Endothelial cell (in vitro differentiated cells): ENCODE measurements at regions not wholly inside any gene's neighbourhood (a gene's known extent, or its start where the extent isn't known, plus 50 kb on each side); places are given as distances from the start of the nearest gene placed in this dataset.

ENCODE experiments used
- DNase-seq: peaks from one replicate; pipeline ENCODE4 v3.0.0; 2021; ENCODE audit warnings: low spot score
- H3K27ac Mint-ChIP-seq: one replicate; pipeline ENCODE4 v1.8.0; 2021; ENCODE audit warnings: mixed read lengths, inconsistent platforms; ENCODE audit not compliant: unreplicated experiment
- H3K27me3 Mint-ChIP-seq: one replicate; pipeline ENCODE4 v1.8.0; 2021; ENCODE audit warnings: mild to moderate bottlenecking, moderate library complexity, mixed read lengths, inconsistent platforms; ENCODE audit not compliant: unreplicated experiment
- H3K36me3 Mint-ChIP-seq: one replicate; pipeline ENCODE4 v1.8.0; 2021; ENCODE audit warnings: mild to moderate bottlenecking, low read depth, mixed read lengths, inconsistent platforms; ENCODE audit not compliant: unreplicated experiment
- H3K4me1 Mint-ChIP-seq: one replicate; pipeline ENCODE4 v1.8.0; 2021; ENCODE audit warnings: mild to moderate bottlenecking, mixed read lengths, inconsistent platforms; ENCODE audit not compliant: unreplicated experiment
- H3K4me3 Mint-ChIP-seq: one replicate; pipeline ENCODE4 v1.8.0; 2021; ENCODE audit warnings: mild to moderate bottlenecking, mixed read lengths, inconsistent platforms; ENCODE audit not compliant: unreplicated experiment
- H3K9me3 Mint-ChIP-seq: one replicate; pipeline ENCODE4 v1.8.0; 2021; ENCODE audit warnings: mixed read lengths, inconsistent platforms; ENCODE audit not compliant: unreplicated experiment
- TF ChIP-seq, protein P1 (sequence below): fragments of 200-600 bp; sonication (generic); IDR thresholded peaks from one replicate; pipeline ENCODE4 v1.5.0; 2021; ENCODE audit warnings: antibody characterized with exemption; ENCODE audit not compliant: unreplicated experiment

DNA sequence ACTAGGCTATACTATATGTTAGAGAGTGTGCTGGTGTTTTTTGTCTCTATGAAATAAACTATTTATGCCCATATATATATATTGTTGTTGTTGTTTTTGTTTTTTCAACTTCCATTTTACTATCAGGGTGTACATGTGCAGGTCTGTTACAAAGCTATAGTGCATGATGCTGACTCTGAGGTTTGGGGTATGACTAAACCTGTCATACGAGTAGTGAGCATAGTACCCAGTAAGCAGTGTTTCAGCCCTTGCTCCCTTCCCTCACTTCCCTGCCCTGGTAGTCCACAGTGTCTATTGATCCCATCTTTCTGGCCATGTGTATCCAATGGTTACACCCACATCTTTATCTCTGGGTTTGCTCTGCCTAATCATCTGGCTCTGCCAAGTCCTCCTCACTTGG is 101.8 kb downstream of the FAS start:
- H3K36me3 Mint-ChIP-seq, result no peaks in the 10 kb centered on the region
- TF ChIP-seq, protein P1, sequence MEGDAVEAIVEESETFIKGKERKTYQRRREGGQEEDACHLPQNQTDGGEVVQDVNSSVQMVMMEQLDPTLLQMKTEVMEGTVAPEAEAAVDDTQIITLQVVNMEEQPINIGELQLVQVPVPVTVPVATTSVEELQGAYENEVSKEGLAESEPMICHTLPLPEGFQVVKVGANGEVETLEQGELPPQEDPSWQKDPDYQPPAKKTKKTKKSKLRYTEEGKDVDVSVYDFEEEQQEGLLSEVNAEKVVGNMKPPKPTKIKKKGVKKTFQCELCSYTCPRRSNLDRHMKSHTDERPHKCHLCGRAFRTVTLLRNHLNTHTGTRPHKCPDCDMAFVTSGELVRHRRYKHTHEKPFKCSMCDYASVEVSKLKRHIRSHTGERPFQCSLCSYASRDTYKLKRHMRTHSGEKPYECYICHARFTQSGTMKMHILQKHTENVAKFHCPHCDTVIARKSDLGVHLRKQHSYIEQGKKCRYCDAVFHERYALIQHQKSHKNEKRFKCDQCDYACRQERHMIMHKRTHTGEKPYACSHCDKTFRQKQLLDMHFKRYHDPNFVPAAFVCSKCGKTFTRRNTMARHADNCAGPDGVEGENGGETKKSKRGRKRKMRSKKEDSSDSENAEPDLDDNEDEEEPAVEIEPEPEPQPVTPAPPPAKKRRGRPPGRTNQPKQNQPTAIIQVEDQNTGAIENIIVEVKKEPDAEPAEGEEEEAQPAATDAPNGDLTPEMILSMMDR, result no peak
- H3K9me3 Mint-ChIP-seq, result no peaks in the 10 kb centered on the region
- no peak for DNase-seq
- no peaks in the 10 kb centered on the region for H3K27me3 Mint-ChIP-seq
- H3K27ac Mint-ChIP-seq, result no peak overlapping the region
- H3K4me1 Mint-ChIP-seq, result peaks cover 2% of the 10 kb centered on the region
- H3K4me3 Mint-ChIP-seq, result no peak overlapping the region

DNA sequence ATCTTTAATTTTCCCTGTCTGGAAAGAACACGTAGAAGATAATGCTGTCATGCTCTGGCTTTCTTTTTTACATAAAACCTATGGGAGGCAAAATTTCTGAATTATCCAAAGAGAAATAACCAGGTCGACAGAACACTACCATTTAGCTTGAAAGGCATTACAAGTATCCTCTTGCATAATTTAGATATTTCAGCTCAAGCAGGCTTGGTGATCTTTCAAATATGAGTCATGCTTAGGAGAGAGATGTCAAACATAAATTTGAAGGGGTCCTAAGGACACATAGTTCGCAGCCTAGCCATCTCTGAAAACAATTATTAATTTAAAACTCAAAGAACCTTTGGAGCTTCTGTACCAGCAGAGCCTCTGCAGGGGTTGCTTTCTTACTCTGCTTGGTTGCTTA is 100.9 kb downstream of the FAS start:
- no peak for DNase-seq
- TF ChIP-seq, protein P1, result no peak
- no peak overlapping the region for H3K27ac Mint-ChIP-seq
- no peaks in the 10 kb centered on the region for H3K27me3 Mint-ChIP-seq
- no peak overlapping the region for H3K4me3 Mint-ChIP-seq
- H3K9me3 Mint-ChIP-seq, result no peaks in the 10 kb centered on the region
- H3K4me1 Mint-ChIP-seq, result peaks cover 2% of the 10 kb centered on the region
- no peaks in the 10 kb centered on the region for H3K36me3 Mint-ChIP-seq

- H3K4me1 Mint-ChIP-seq, result peaks cover 2% of the 10 kb centered on the region
These were observed 100.3 kb downstream of the FAS start for GRCh38 chr10:89090756-89091445.

GRCh38 chr10:89086801-89087521 is 96.4 kb downstream of the FAS start:
- TF ChIP-seq, protein P1, result no peak
- Mint-ChIP-seq H3K27ac (no peak overlapping the region), H3K36me3 (no peaks in the 10 kb centered on the region), H3K4me3 (no peak overlapping the region), H3K27me3 (no peaks in the 10 kb centered on the region), H3K9me3 (no peaks in the 10 kb centered on the region), H3K4me1 (peaks cover 2% of the 10 kb centered on the region)
- DNase-seq, result no peak

More at GRCh38 chr10:89090756-89091445, 100.3 kb downstream of the FAS start:
- no peaks in the 10 kb centered on the region for H3K9me3 Mint-ChIP-seq
- H3K27ac Mint-ChIP-seq, result no peak overlapping the region
- H3K36me3 Mint-ChIP-seq, result no peaks in the 10 kb centered on the region
- TF ChIP-seq, protein P1, result no peak
- H3K27me3 Mint-ChIP-seq, result no peaks in the 10 kb centered on the region
- DNase-seq, result no peak
- no peak overlapping the region for H3K4me3 Mint-ChIP-seq

DNA sequence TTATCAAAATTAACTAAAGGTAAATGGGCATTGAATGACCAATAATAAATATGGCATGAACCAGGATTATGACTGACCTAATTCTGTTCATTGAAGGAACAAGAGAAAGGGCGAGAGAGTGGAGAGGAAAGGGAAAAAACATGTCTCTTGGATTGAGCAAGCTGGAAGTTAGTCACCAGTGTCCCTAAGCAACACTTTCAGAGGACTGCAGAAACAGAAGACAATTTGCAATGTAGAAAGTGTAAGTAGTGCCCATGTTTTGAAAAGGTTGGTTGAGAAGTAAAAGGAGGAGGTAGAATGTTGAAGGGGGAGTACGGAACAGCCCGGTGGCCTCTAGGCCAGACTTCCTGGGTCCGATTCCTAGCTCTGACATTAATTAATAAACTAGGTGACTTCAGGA is 94.6 kb downstream of the FAS start:
- no peak for DNase-seq
- peaks cover 1% of the 10 kb centered on the region for H3K4me1 Mint-ChIP-seq
- no peak overlapping the region for H3K4me3 Mint-ChIP-seq
- H3K27me3 Mint-ChIP-seq, result no peaks in the 10 kb centered on the region
- H3K27ac Mint-ChIP-seq, result no peak overlapping the region
- TF ChIP-seq, protein P1, result no peak
- H3K9me3 Mint-ChIP-seq, result no peaks in the 10 kb centered on the region
- no peaks in the 10 kb centered on the region for H3K36me3 Mint-ChIP-seq
